Spinal cord (tissue), 9 donors: ENCODE measurements at regions not wholly inside any gene's neighbourhood (a gene's known extent, or its start where the extent isn't known, plus 50 kb on each side); places are given as distances from the start of the nearest gene placed in this dataset.

ENCODE experiments used
- DNase-seq, 6 donors: peaks; one replicate each; pipeline versions ENCODE4 v3.0.0 to v3.0.0-alpha.2; 2013 to 2015; ENCODE audit warnings: low spot score in 6 of 6, low read depth in 4 of 6
- H3K27ac ChIP-seq: one replicate; pipeline ENCODE4 v1.5.1; 2013; ENCODE audit warnings: low read depth, low read length, control low read depth
- H3K27me3 ChIP-seq: one replicate; pipeline ENCODE4 v1.6.1; 2013; ENCODE audit warnings: low read length; ENCODE audit not compliant: control insufficient read depth, insufficient read depth
- H3K36me3 ChIP-seq: one replicate; pipeline ENCODE4 v1.6.1; 2013; ENCODE audit warnings: low read length; ENCODE audit not compliant: control insufficient read depth, insufficient read depth
- H3K4me1 ChIP-seq: one replicate; pipeline ENCODE4 v1.6.1; 2013; ENCODE audit warnings: low read length; ENCODE audit not compliant: control insufficient read depth, insufficient read depth
- H3K4me3 ChIP-seq: one replicate; pipeline ENCODE4 v1.5.1; 2013; ENCODE audit warnings: low read depth, low read length, control low read depth
- H3K9me3 ChIP-seq: one replicate; pipeline ENCODE4 v1.6.1; 2013; ENCODE audit warnings: low read length; ENCODE audit not compliant: control insufficient read depth, insufficient read depth
- WGBS: methylation state at CpG from one replicate; pipeline ENCODE4 v1.1.5; 2013; ENCODE audit warnings: missing lambda C conversion rate; ENCODE audit not compliant: insufficient coverage; 5-methylcytosine and 5-hydroxymethylcytosine counted together
- donor health status: healthy.

DNA sequence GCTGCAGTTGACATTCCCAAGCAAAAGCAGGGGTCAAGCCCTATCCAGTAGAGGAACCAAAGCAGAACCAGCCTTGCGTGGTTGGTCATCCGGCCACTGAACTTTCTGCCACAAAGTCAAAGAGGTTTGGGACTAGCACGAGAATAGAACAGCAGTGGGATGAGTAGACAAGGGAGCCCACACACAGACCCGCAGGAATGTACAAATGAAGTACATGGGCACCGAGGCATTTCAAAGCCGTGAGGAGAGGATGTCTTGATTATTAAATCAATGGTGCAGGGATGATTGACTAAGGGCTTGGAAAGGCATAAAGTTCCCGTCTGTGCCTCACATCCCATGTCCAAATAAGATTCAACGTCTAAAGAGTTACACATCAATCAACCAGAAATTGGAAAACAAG is 81.8 kb upstream of the TBC1D3K start:
- WGBS = 82% methylated on average over 3 of the region's 8 CpGs
- Histone ChIP-seq H3K27me3 (peaks cover 5% of the 10 kb centered on the region), H3K9me3 (no peaks in the 10 kb centered on the region), H3K4me1 (peaks cover 8% of the 10 kb centered on the region), H3K27ac (no peak overlapping the region), H3K36me3 (no peaks in the 10 kb centered on the region), H3K4me3 (no peak overlapping the region)
- DNase-seq = no peak

GRCh38 chr17:37841232-37841631 is 83.0 kb upstream of the TBC1D3K start:
- H3K36me3 ChIP-seq = no peaks in the 10 kb centered on the region
- peaks cover 8% of the 10 kb centered on the region for H3K4me1 ChIP-seq
- no peaks in the 10 kb centered on the region for H3K9me3 ChIP-seq
- no peak for DNase-seq
- H3K27me3 ChIP-seq = peaks cover 5% of the 10 kb centered on the region
- no CpG with 5 or more reads among the region's 1 CpG for WGBS
- no peak overlapping the region for H3K27ac ChIP-seq
- no peak overlapping the region for H3K4me3 ChIP-seq

GRCh38 chr17:37840576-37840975 is 83.6 kb upstream of the TBC1D3K start:
- Histone ChIP-seq H3K9me3 (no peaks in the 10 kb centered on the region), H3K4me3 (no peak overlapping the region), H3K27ac (no peak overlapping the region), H3K27me3 (peaks cover 5% of the 10 kb centered on the region), H3K36me3 (no peaks in the 10 kb centered on the region), H3K4me1 (peaks cover 8% of the 10 kb centered on the region)
- DNase-seq = no peak
- WGBS = 100% methylated on average over 1 of the region's 7 CpGs

DNA sequence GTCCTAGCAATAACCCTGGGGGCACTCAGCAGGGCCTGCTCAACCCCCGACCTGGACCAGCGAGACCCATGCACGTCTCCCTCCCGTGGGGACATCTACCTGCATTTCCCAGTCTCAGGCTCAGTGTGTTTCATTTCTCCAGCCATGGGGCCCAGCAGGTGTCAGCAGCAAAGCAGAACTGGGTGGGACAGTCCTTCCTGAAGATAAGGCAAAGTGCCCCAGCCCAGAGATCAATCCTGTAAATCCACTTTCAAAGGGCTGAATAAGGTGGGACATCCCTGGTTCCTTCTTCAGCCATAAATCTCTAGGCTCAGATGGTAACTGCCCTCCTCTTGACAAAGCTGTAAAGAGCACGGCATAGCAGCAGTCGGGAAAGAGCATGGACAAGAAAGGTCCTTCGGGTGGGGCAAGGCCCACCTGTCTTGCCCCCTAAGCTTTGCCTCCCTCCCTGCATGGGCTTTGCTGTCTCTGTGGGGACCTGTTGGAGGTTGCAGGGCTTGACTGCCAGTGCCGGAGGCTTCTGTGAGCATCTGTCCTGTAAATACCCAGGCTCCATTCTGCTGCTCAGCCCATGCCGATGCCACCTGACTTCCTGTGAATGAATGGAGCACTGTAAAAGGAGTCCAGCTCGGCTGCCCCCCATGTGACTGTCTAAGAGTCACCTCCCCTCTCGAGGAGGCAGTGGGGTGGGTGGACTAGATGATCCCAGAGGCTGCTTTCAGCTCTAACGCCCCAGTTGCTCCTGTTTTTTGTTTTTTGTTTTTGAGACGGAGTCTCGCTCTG is 84.8 kb upstream of the TBC1D3K start:
- H3K4me3 ChIP-seq = no peak overlapping the region
- H3K36me3 ChIP-seq = no peaks in the 10 kb centered on the region
- WGBS = 77% methylated on average over 13 of the region's 14 CpGs
- H3K4me1 ChIP-seq = peaks cover 2% of the 10 kb centered on the region
- peaks cover 3% of the 10 kb centered on the region for H3K27me3 ChIP-seq
- no peak overlapping the region for H3K27ac ChIP-seq
- H3K9me3 ChIP-seq = no peaks in the 10 kb centered on the region
- DNase-seq = no peak

- Histone ChIP-seq H3K4me3 (no peak overlapping the region), H3K27ac (no peak overlapping the region), H3K9me3 (no peaks in the 10 kb centered on the region), H3K36me3 (no peaks in the 10 kb centered on the region), H3K4me1 (no peaks in the 10 kb centered on the region), H3K27me3 (no peaks in the 10 kb centered on the region)
- WGBS = 89% methylated on average over 8 of the region's 8 CpGs
- DNase-seq = no peak
These were observed 85.9 kb upstream of the TBC1D3K start for GRCh38 chr17:37838276-37838675.

DNA sequence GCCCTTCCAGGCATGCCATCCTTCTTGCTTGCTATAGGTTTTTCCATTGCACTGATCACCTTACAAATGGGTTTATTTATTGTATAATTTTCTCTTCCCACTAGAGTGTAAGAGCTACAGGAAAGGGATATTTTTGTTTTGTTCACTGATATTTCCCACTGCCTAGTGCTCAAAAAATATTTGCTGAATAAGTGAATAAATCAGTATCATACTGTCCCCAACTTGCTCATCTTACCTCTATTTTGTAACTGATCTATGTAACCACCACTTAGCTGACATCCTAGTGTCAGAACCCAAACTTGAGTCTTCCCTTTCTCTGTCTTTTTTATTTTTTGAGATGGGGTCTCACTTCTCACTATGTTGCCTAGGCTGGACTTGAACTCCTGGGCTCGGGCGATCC is 87.6 kb upstream of the TBC1D3K start:
- no peak overlapping the region for H3K4me3 ChIP-seq
- no peaks in the 10 kb centered on the region for H3K27me3 ChIP-seq
- no peak for DNase-seq
- whole genome bisulfite sequencing = no CpG with 5 or more reads among the region's 2 CpGs
- no peaks in the 10 kb centered on the region for H3K4me1 ChIP-seq
- H3K36me3 ChIP-seq = no peaks in the 10 kb centered on the region
- H3K9me3 ChIP-seq = no peaks in the 10 kb centered on the region
- H3K27ac ChIP-seq = no peak overlapping the region

DNA sequence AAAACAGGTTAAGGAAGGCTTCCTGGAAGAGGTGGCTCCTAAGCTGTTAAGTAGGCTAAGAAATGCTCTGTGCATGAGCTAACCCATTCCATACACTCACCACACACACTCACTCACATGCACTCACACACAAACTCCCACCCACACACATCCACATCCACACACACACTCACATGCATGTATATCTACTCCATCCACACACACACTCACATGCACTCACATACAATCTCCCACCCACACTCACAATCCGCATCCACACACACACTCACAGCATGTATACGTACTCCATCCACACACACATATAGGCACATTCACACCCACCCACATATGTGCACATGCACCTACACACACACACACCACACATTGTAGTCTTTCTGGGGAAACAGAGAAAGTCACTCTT is 89.3 kb upstream of the HNF1B start:
- H3K27ac ChIP-seq = no peak overlapping the region
- no peaks in the 10 kb centered on the region for H3K4me1 ChIP-seq
- WGBS = 100% methylated on average over 2 of the region's 2 CpGs
- no peaks in the 10 kb centered on the region for H3K27me3 ChIP-seq
- H3K36me3 ChIP-seq = no peaks in the 10 kb centered on the region
- no peak for DNase-seq
- no peaks in the 10 kb centered on the region for H3K9me3 ChIP-seq
- no peak overlapping the region for H3K4me3 ChIP-seq

- no peak for DNase-seq
- WGBS = 86% methylated on average over 8 of the region's 11 CpGs
These were observed 88.5 kb upstream of the HNF1B start for GRCh38 chr17:37833237-37833859.

GRCh38 chr17:37831986-37832385 is 87.1 kb upstream of the HNF1B start:
- 82% methylated on average over 2 of the region's 2 CpGs for WGBS
- no peaks in the 10 kb centered on the region for H3K27me3 ChIP-seq
- peak in 2 of 6 donors; percentile 29 to 77 for DNase-seq
- H3K4me1 ChIP-seq = no peaks in the 10 kb centered on the region
- no peak overlapping the region for H3K27ac ChIP-seq
- H3K9me3 ChIP-seq = no peaks in the 10 kb centered on the region
- no peak overlapping the region for H3K4me3 ChIP-seq
- no peaks in the 10 kb centered on the region for H3K36me3 ChIP-seq

More at GRCh38 chr17:37833237-37833859, 88.5 kb upstream of the HNF1B start:
- no peak overlapping the region for H3K27ac ChIP-seq
- H3K27me3 ChIP-seq = no peaks in the 10 kb centered on the region
- H3K4me1 ChIP-seq = no peaks in the 10 kb centered on the region
- H3K36me3 ChIP-seq = no peaks in the 10 kb centered on the region
- H3K9me3 ChIP-seq = no peaks in the 10 kb centered on the region
- no peak overlapping the region for H3K4me3 ChIP-seq

GRCh38 chr17:37831492-37831891 is 86.6 kb upstream of the HNF1B start:
- DNase-seq = no peak
- H3K27me3 ChIP-seq = no peaks in the 10 kb centered on the region
- no peaks in the 10 kb centered on the region for H3K9me3 ChIP-seq
- no peaks in the 10 kb centered on the region for H3K36me3 ChIP-seq
- no peaks in the 10 kb centered on the region for H3K4me1 ChIP-seq
- H3K4me3 ChIP-seq = no peak overlapping the region
- 78% methylated on average over 4 of the region's 5 CpGs for WGBS
- H3K27ac ChIP-seq = no peak overlapping the region
